GM12878 (cell line): ENCODE measurements at regions not wholly inside any gene's neighbourhood (a gene's known extent, or its start where the extent isn't known, plus 50 kb on each side); places are given as distances from the start of the nearest gene placed in this dataset.

Experiments
- ATAC-seq: fragments of 200-7000 bp; cut with Tn5 transposase; 3 replicates; pipeline ENCODE4 v1.9.1; 2020; ENCODE audit warnings: mild to moderate bottlenecking, moderate library complexity
- BruUV-seq: library from RNA; stranded (reverse); fragments of 400-500 nt; replicated peaks from 2 replicates; lab custom pipeline; 2021; lab: Mats Ljungman, UMichigan
- CTCF ChIA-PET: fragments of 300-600 bp; sonication (Branson Sonifier 250); formaldehyde crosslinking; extraction: SDS; loops from one replicate; lab custom pipeline; 2021; ENCODE audit warnings: inconsistent platforms; lab: Yijun Ruan, JAX
- POLR2A ChIA-PET: fragments of 350-600 bp; formaldehyde crosslinking; extraction: SDS; loops from one replicate; lab custom pipeline; 2021; ENCODE audit warnings: inconsistent platforms; lab: Charles Lee
- RAD21 ChIA-PET: fragments of 300-600 bp; sonication (Branson Sonifier 250); formaldehyde crosslinking; loops from one replicate; lab custom pipeline; 2023; ENCODE audit warnings: antibody characterized with exemption; ENCODE audit not compliant: unreplicated experiment; lab: Charles Lee
- SMC1A ChIA-PET: fragments of 300-600 bp; sonication (Branson Sonifier 250); formaldehyde crosslinking; loops from one replicate; lab custom pipeline; 2023; ENCODE audit not compliant: unreplicated experiment, uncharacterized antibody; lab: Charles Lee
- DNase-seq: peaks from one replicate; pipeline ENCODE4 v3.0.0-alpha.2; 2011; ENCODE audit warnings: low read depth, low spot score
- FAIRE-seq: peaks from 3 replicates; lab custom pipeline; 2011; peaks lifted over from hg19 to GRCh38; lab: Jason Lieb, UNC
- H2AFZ ChIP-seq: 2 replicates; pipeline ENCODE4 v1.6.0; 2011; ENCODE audit warnings: low read depth, low read length, control low read depth; ENCODE audit not compliant: control insufficient read depth
- H3K27ac ChIP-seq: 2 replicates; pipeline ENCODE4 v1.5.1; 2011; ENCODE audit warnings: control low read depth; ENCODE audit not compliant: control insufficient read depth, insufficient read depth
- H3K27me3 ChIP-seq, 2 experiments: replicated peaks in 1 of 2; 2 replicates each; pipeline versions ENCODE4 v1.6.0 to v1.6.1; 2011; ENCODE audit warnings: low read length in 1 of 2; ENCODE audit not compliant: control insufficient read depth in 2 of 2, insufficient read depth in 2 of 2
- H3K36me3 ChIP-seq, 2 experiments: 2 replicates each; pipeline ENCODE4 v1.5.1; 2011; ENCODE audit warnings: low read length in 1 of 2; ENCODE audit not compliant: control insufficient read depth in 2 of 2, insufficient read depth in 2 of 2
- H3K4me1 ChIP-seq: 2 replicates; pipeline ENCODE4 v1.6.1; 2011; ENCODE audit warnings: mild to moderate bottlenecking, low read length, moderate library complexity, mixed read lengths; ENCODE audit not compliant: control insufficient read depth, insufficient read depth
- H3K4me2 ChIP-seq: 2 replicates; pipeline ENCODE4 v1.6.0; 2011; ENCODE audit warnings: control low read depth; ENCODE audit not compliant: control insufficient read depth, insufficient read depth
- H3K4me3 ChIP-seq: fragments of 200-600 bp; sonication (generic); 2 replicates; pipeline ENCODE4 v1.5.1; 2016
- H3K79me2 ChIP-seq: 2 replicates; pipeline ENCODE4 v1.6.0; 2011; ENCODE audit warnings: low read length; ENCODE audit not compliant: control insufficient read depth, insufficient read depth
- H3K9ac ChIP-seq: 2 replicates; pipeline ENCODE4 v1.8.0; 2011; ENCODE audit warnings: low read length, control low read depth, mixed read lengths; ENCODE audit not compliant: control insufficient read depth, insufficient read depth
- H3K9me3 ChIP-seq: replicated peaks from 3 replicates; pipeline ENCODE4 v1.5.1; 2011; ENCODE audit warnings: mild to moderate bottlenecking, low read length; ENCODE audit not compliant: control insufficient read depth, insufficient read depth
- H4K20me1 ChIP-seq: 2 replicates; pipeline ENCODE4 v1.6.0; 2011; ENCODE audit not compliant: control insufficient read depth, insufficient read depth
- BRCA1 ChIP-seq: IDR thresholded peaks from 2 replicates; pipeline ENCODE4 v1.6.1; 2011; ENCODE audit warnings: low read depth, low read length, improper control_type of control experiment
- GATAD2B ChIP-seq: fragments of 450-650 bp; conservative IDR thresholded peaks from 2 replicates; pipeline ENCODE4 v1.6.1; 2017; ENCODE audit warnings: low read depth, mild to moderate bottlenecking, moderate library complexity
- SMAD5 ChIP-seq: IDR thresholded peaks from 2 replicates; pipeline ENCODE4 v1.6.1; 2016; ENCODE audit warnings: antibody characterized with exemption, low read depth
- WGBS: methylation state at CpG from one replicate; pipeline ENCODE4 v1.1.6; 2016; ENCODE audit warnings: low lambda C conversion rate; ENCODE audit not compliant: insufficient replicate concordance, insufficient coverage; ENCODE audit errors: missing lambda C conversion rate; 5-methylcytosine and 5-hydroxymethylcytosine counted together
- in situ Hi-C: fragments of 300-500 bp; cut with MboI; formaldehyde crosslinking; loops from 9 replicates; pipeline ENCODE4 v1.14.3; 2018; ENCODE audit warnings: mixed read lengths
- intact Hi-C: fragments of 100-400 bp; cut with micrococcal nuclease; formaldehyde crosslinking; loops from one replicate; pipeline ENCODE4 v1.14.2; 2022; ENCODE audit not compliant: unreplicated experiment

- Histone ChIP-seq H3K4me2 (no peak overlapping the region), H3K36me3 (no peaks in the 10 kb centered on the region), H3K27me3 (no peaks in the 10 kb centered on the region), H3K27ac (no peak overlapping the region), H4K20me1 (no peaks in the 10 kb centered on the region), H2AFZ (no peak overlapping the region), H3K79me2 (no peaks in the 10 kb centered on the region), H3K4me3 (no peak overlapping the region), H3K9ac (no peak overlapping the region), H3K4me1 (no peaks in the 10 kb centered on the region), H3K9me3 (no peaks in the 10 kb centered on the region)
- intact Hi-C loops: no loop called here
- TF ChIP-seq SMAD5 (no peak), GATAD2B (no peak)
- FAIRE-seq (no peak), ATAC-seq (no peak), DNase-seq (no peak)
- BruUV-seq: no TSS peak
- POLR2A ChIA-PET: no interaction called here
- 42% methylated on average over 11 of the region's 11 CpGs for WGBS
- SMC1A ChIA-PET: interaction anchor here (1.6 kb wide), 1 partner anchor 12 kb away, joined by 6 read pairs; no protein-coding TSS in a partner anchor
- CTCF ChIA-PET: interaction anchor here (1.0 kb wide), 1 partner anchor 742 kb away, joined by 3 read pairs; no protein-coding TSS in a partner anchor
- RAD21 ChIA-PET: no interaction called here
- in situ Hi-C loops: no loop called here
Observed at GRCh38 chr1:213380865-213381264, 329.8 kb downstream of the RPS6KC1 start.

- no TSS peak for BruUV-seq
- no peak for TF ChIP-seq BRCA1
- no peak overlapping the region for H3K4me3 ChIP-seq
- H3K79me2 ChIP-seq: no peaks in the 10 kb centered on the region
- no peak overlapping the region for H3K27ac ChIP-seq
- ChIA-PET SMC1A (interaction anchor here (1.5 to 1.6 kb wide), 2 partner anchors 12 to 950 kb away, joined by 3 to 6 read pairs; no protein-coding TSS in a partner anchor), CTCF (interaction anchor here (1.0 kb wide), 1 partner anchor 741 kb away, joined by 3 read pairs; no protein-coding TSS in a partner anchor), RAD21 (interaction anchor here (0.8 kb wide), 1 partner anchor 18 kb away, joined by 3 read pairs; no protein-coding TSS in a partner anchor), POLR2A (no interaction called here)
- H4K20me1 ChIP-seq: no peaks in the 10 kb centered on the region
- H3K27me3 ChIP-seq: no peaks in the 10 kb centered on the region
- WGBS: 37% methylated on average over 17 of the region's 17 CpGs
- H2AFZ ChIP-seq: no peak overlapping the region
- H3K9ac ChIP-seq: no peak overlapping the region
- H3K4me1 ChIP-seq: no peaks in the 10 kb centered on the region
- DNase-seq: no peak
- FAIRE-seq: no peak
- intact Hi-C loops: no loop called here
- no peak overlapping the region for H3K4me2 ChIP-seq
- in situ Hi-C loops: no loop called here
- H3K36me3 ChIP-seq: no peaks in the 10 kb centered on the region
- no peak for ATAC-seq
- no peaks in the 10 kb centered on the region for H3K9me3 ChIP-seq
Observed at GRCh38 chr1:213381572-213382084, 330.6 kb downstream of the RPS6KC1 start.
